ENCODE measurements at regions not wholly inside any gene's neighbourhood (a gene's known extent, or its start where the extent isn't known, plus 50 kb on each side); places are given as distances from the start of the nearest gene placed in this dataset.

- Histone ChIP-seq H4K91ac (ENCODE audit: low read length) (no peak overlapping the region), H3K4me2 (ENCODE audit: low read length, poor library complexity, severe bottlenecking) (no peak overlapping the region)
Measured at GRCh38 chr18:78101091-78101490, 851.4 kb downstream of the GALR1 start.

GRCh38 chr18:78102135-78102534 is 852.5 kb downstream of the GALR1 start:
- Histone ChIP-seq H3K36me3 (ENCODE audit: control insufficient read depth in 1 of 2, insufficient read depth in 2 of 2, low read depth in 1 of 2, low read length in 2 of 2) (no peaks in the 10 kb centered on the region), H3K4me1 (ENCODE audit: control insufficient read depth, insufficient read depth, low read depth, low read length) (no peaks in the 10 kb centered on the region), H2BK15ac (ENCODE audit: low read depth, poor library complexity, severe bottlenecking) (no peak overlapping the region), H3K4me2 (ENCODE audit: low read length, poor library complexity, severe bottlenecking) (no peak overlapping the region), H2BK12ac (ENCODE audit: low read length in 2 of 2) (no peak overlapping the region), H2AFZ (ENCODE audit: low read depth, low read length) (no peak overlapping the region), H4K8ac (ENCODE audit: low read length) (no peak overlapping the region), H3K14ac (ENCODE audit: low read length in 2 of 2) (no peak overlapping the region), H4K91ac (ENCODE audit: low read length) (no peak overlapping the region), H3K23ac (ENCODE audit: low read length in 2 of 2) (no peak overlapping the region), H3K27ac (ENCODE audit: low read length, poor library complexity, severe bottlenecking) (no peak overlapping the region), H3K27me3 (ENCODE audit: control insufficient read depth in 1 of 2, insufficient read depth in 1 of 2, low read length in 2 of 2) (no peaks in the 10 kb centered on the region), H3K18ac (ENCODE audit: low read depth in 1 of 2, low read length in 2 of 2) (no peak overlapping the region), H2BK5ac (ENCODE audit: low read depth, low read length, poor library complexity, severe bottlenecking) (no peak overlapping the region), H2BK120ac (ENCODE audit: low read depth, low read length) (no peak overlapping the region), H2AK5ac (ENCODE audit: low read length, severe bottlenecking) (no peak overlapping the region), H3K4me3 (ENCODE audit: insufficient read depth in 1 of 2, low read depth in 1 of 2, low read length in 2 of 2) (no peak overlapping the region), H3K9me3 (ENCODE audit: control insufficient read depth, low read length) (peaks cover 26% of the 10 kb centered on the region), H3K4ac (ENCODE audit: low read depth in 1 of 2, low read length in 2 of 2) (no peak overlapping the region), H3K9ac (ENCODE audit: low read length) (no peak overlapping the region), H3K79me1 (replicated peaks; ENCODE audit: low read length, poor library complexity, severe bottlenecking) (no peaks in the 10 kb centered on the region)
- WGBS: 70% methylated on average over 8 of the region's 8 CpGs
- DNase-seq: no peak

More at GRCh38 chr18:78101091-78101490, 851.4 kb downstream of the GALR1 start:
- H2AK5ac ChIP-seq (ENCODE audit: low read length, severe bottlenecking): no peak overlapping the region
- no peak overlapping the region for H3K23ac ChIP-seq (ENCODE audit: low read length in 2 of 2)
- H2BK12ac ChIP-seq (ENCODE audit: low read length in 2 of 2): no peak overlapping the region
- no peak overlapping the region for H2AFZ ChIP-seq (ENCODE audit: low read depth, low read length)
- H4K8ac ChIP-seq (ENCODE audit: low read length): no peak overlapping the region
- no peak overlapping the region for H2BK15ac ChIP-seq (ENCODE audit: low read depth, poor library complexity, severe bottlenecking)
- DNase-seq: no peak
- WGBS: 75% methylated on average over 9 of the region's 9 CpGs
- peaks cover 26% of the 10 kb centered on the region for H3K9me3 ChIP-seq (ENCODE audit: control insufficient read depth, low read length)
- no peak overlapping the region for H3K18ac ChIP-seq (ENCODE audit: low read depth in 1 of 2, low read length in 2 of 2)
- no peak overlapping the region for H3K14ac ChIP-seq (ENCODE audit: low read length in 2 of 2)
- H3K9ac ChIP-seq (ENCODE audit: low read length): no peak overlapping the region
- H3K27ac ChIP-seq (ENCODE audit: low read length, poor library complexity, severe bottlenecking): no peak overlapping the region
- no peaks in the 10 kb centered on the region for H3K79me1 ChIP-seq (replicated peaks; ENCODE audit: low read length, poor library complexity, severe bottlenecking)
- no peak overlapping the region for H3K4me3 ChIP-seq (ENCODE audit: insufficient read depth in 1 of 2, low read depth in 1 of 2, low read length in 2 of 2)
- no peaks in the 10 kb centered on the region for H3K4me1 ChIP-seq (ENCODE audit: control insufficient read depth, insufficient read depth, low read depth, low read length)
- no peak overlapping the region for H2BK120ac ChIP-seq (ENCODE audit: low read depth, low read length)
- H3K36me3 ChIP-seq (ENCODE audit: control insufficient read depth in 1 of 2, insufficient read depth in 2 of 2, low read depth in 1 of 2, low read length in 2 of 2): no peaks in the 10 kb centered on the region
- H2BK5ac ChIP-seq (ENCODE audit: low read depth, low read length, poor library complexity, severe bottlenecking): no peak overlapping the region
- H3K27me3 ChIP-seq (ENCODE audit: control insufficient read depth in 1 of 2, insufficient read depth in 1 of 2, low read length in 2 of 2): no peaks in the 10 kb centered on the region
- no peak overlapping the region for H3K4ac ChIP-seq (ENCODE audit: low read depth in 1 of 2, low read length in 2 of 2)

GRCh38 chr18:78105611-78106010 is 856.0 kb downstream of the GALR1 start:
- Histone ChIP-seq H3K4me2 (ENCODE audit: low read length, poor library complexity, severe bottlenecking) (no peak overlapping the region), H2BK5ac (ENCODE audit: low read depth, low read length, poor library complexity, severe bottlenecking) (no peak overlapping the region), H2BK15ac (ENCODE audit: low read depth, poor library complexity, severe bottlenecking) (no peak overlapping the region), H3K27ac (ENCODE audit: low read length, poor library complexity, severe bottlenecking) (no peak overlapping the region), H2AK5ac (ENCODE audit: low read length, severe bottlenecking) (no peak overlapping the region), H3K79me1 (replicated peaks; ENCODE audit: low read length, poor library complexity, severe bottlenecking) (no peaks in the 10 kb centered on the region), H3K14ac (ENCODE audit: low read length in 2 of 2) (no peak overlapping the region), H4K91ac (ENCODE audit: low read length) (no peak overlapping the region), H3K36me3 (ENCODE audit: control insufficient read depth in 1 of 2, insufficient read depth in 2 of 2, low read depth in 1 of 2, low read length in 2 of 2) (no peaks in the 10 kb centered on the region), H3K23ac (ENCODE audit: low read length in 2 of 2) (no peak overlapping the region), H2BK12ac (ENCODE audit: low read length in 2 of 2) (no peak overlapping the region), H2BK120ac (ENCODE audit: low read depth, low read length) (no peak overlapping the region), H4K8ac (ENCODE audit: low read length) (no peak overlapping the region), H3K27me3 (ENCODE audit: control insufficient read depth in 1 of 2, insufficient read depth in 1 of 2, low read length in 2 of 2) (no peaks in the 10 kb centered on the region), H3K18ac (ENCODE audit: low read depth in 1 of 2, low read length in 2 of 2) (no peak overlapping the region), H3K9ac (ENCODE audit: low read length) (no peak overlapping the region), H3K4me3 (ENCODE audit: insufficient read depth in 1 of 2, low read depth in 1 of 2, low read length in 2 of 2) (no peak overlapping the region), H2AFZ (ENCODE audit: low read depth, low read length) (no peak overlapping the region), H3K4ac (ENCODE audit: low read depth in 1 of 2, low read length in 2 of 2) (no peak overlapping the region), H3K9me3 (ENCODE audit: control insufficient read depth, low read length) (peaks cover 19% of the 10 kb centered on the region), H3K4me1 (ENCODE audit: control insufficient read depth, insufficient read depth, low read depth, low read length) (no peaks in the 10 kb centered on the region)
- no peak for DNase-seq
- 64% methylated on average over 5 of the region's 5 CpGs for WGBS

GRCh38 chr18:78106946-78107345 is 857.3 kb downstream of the GALR1 start:
- WGBS: 87% methylated on average over 15 of the region's 15 CpGs
- Histone ChIP-seq H3K4me2 (ENCODE audit: low read length, poor library complexity, severe bottlenecking) (no peak overlapping the region), H2BK5ac (ENCODE audit: low read depth, low read length, poor library complexity, severe bottlenecking) (no peak overlapping the region), H2BK12ac (ENCODE audit: low read length in 2 of 2) (no peak overlapping the region), H4K8ac (ENCODE audit: low read length) (no peak overlapping the region), H3K27me3 (ENCODE audit: control insufficient read depth in 1 of 2, insufficient read depth in 1 of 2, low read length in 2 of 2) (no peaks in the 10 kb centered on the region), H3K4ac (ENCODE audit: low read depth in 1 of 2, low read length in 2 of 2) (no peak overlapping the region), H2AK5ac (ENCODE audit: low read length, severe bottlenecking) (no peak overlapping the region), H3K4me3 (ENCODE audit: insufficient read depth in 1 of 2, low read depth in 1 of 2, low read length in 2 of 2) (no peak overlapping the region), H2AFZ (ENCODE audit: low read depth, low read length) (no peak overlapping the region), H4K91ac (ENCODE audit: low read length) (no peak overlapping the region), H3K27ac (ENCODE audit: low read length, poor library complexity, severe bottlenecking) (no peak overlapping the region), H3K4me1 (ENCODE audit: control insufficient read depth, insufficient read depth, low read depth, low read length) (no peaks in the 10 kb centered on the region), H2BK120ac (ENCODE audit: low read depth, low read length) (no peak overlapping the region), H3K14ac (ENCODE audit: low read length in 2 of 2) (no peak overlapping the region), H3K9ac (ENCODE audit: low read length) (no peak overlapping the region), H3K9me3 (ENCODE audit: control insufficient read depth, low read length) (peaks cover 19% of the 10 kb centered on the region), H3K18ac (ENCODE audit: low read depth in 1 of 2, low read length in 2 of 2) (no peak overlapping the region), H2BK15ac (ENCODE audit: low read depth, poor library complexity, severe bottlenecking) (no peak overlapping the region), H3K23ac (ENCODE audit: low read length in 2 of 2) (no peak overlapping the region), H3K79me1 (replicated peaks; ENCODE audit: low read length, poor library complexity, severe bottlenecking) (no peaks in the 10 kb centered on the region), H3K36me3 (ENCODE audit: control insufficient read depth in 1 of 2, insufficient read depth in 2 of 2, low read depth in 1 of 2, low read length in 2 of 2) (no peaks in the 10 kb centered on the region)
- DNase-seq: no peak

Measured in mesenchymal stem cell (in vitro differentiated cells and primary cell).